ENCODE measurements at regions not wholly inside any gene's neighbourhood (a gene's known extent, or its start where the extent isn't known, plus 50 kb on each side); places are given as distances from the start of the nearest gene placed in this dataset.

DNA sequence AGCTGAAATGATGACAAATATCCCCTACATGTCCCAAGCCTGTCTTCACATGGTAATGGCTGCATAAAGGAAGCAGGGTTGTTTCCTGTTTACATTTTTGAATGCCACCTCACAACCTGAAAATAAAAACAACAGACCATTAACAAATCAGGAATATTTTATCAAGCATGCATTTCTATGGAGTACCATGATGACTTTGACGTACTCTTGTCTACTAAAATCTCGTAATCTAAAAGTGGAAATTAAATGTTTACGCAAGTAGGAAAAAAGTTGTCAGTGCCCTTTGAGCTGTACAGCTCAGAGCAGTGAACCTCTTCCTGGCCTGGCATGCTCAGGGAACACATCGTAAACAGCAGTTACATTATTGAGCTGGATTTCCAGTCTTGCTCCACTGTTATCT, 194.1 kb downstream of the INHBA start:
- H3K4me1 Mint-ChIP-seq: no peaks in the 10 kb centered on the region
- peaks cover 13% of the 10 kb centered on the region for H3K9me3 Mint-ChIP-seq
- H3K27me3 Mint-ChIP-seq: peaks cover 2% of the 10 kb centered on the region
- no peak overlapping the region for H3K4me3 Mint-ChIP-seq
- H3K27ac Mint-ChIP-seq: no peak overlapping the region
- no peaks in the 10 kb centered on the region for H3K36me3 Mint-ChIP-seq

DNA sequence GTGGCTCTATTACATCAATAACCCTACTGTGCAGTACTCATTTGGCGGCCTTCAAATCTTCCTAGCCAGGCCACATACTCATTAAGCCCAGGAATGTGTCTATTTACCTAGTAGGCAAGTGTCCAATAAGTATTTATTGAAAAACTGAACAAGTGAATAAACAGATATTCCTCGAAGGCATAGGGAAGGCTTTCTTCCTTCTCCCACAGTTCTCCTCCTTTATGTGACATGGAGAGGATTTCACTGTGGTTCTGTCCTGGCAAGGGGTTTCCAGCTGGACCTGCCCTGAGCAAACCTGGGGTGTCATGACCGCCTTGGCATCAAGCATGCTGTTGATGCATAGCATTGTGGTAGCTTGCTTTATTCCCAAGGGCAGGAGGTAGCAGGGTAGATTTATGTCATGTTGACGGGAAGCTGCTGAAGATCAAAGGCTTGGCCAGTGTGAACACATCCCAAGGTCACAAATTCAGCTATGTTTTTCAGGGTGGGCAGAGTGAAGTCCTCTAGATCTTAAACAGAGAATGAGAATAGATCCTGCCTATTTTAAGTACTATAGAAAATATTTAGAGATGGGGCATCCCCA, 195.1 kb downstream of the INHBA start:
- peaks cover 13% of the 10 kb centered on the region for H3K9me3 Mint-ChIP-seq

DNA sequence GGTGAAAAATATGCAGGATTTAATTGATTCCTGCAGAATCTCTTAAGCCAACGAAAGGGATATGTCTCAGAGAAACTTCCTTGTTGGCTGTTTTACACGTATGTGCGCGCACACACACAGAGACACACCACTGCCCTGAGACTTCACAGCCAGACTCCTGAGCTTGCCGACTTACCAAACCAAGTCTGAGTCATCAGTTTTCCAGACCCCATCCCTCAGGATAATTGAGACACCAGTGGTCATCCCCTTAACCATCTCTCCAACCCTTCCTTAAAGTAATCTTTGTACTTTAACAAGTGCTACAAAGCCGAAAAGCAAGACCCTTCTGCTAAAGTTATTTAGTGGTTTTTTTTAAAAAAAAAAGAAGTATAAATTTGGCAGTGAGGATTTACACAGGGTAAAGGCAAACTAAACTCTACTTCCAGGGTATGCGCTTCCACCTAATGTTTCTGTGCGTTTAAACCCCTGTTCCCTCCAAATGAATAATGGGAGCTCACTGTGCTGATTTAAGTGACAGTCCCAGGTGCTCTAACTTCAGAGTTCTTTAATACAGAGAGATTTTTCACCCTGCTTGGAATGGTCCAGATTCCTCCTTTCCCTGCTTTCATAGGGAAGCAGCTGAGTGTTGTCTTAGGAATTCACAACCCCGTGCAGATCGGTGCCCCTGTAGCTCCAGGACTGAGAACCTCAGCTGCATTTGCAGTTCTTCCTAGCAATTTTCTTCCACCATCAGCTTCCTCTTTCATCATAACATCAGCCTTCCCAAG, 198.5 kb downstream of the INHBA start:
- Mint-ChIP-seq H3K36me3 (no peaks in the 10 kb centered on the region), H3K27me3 (peaks cover 2% of the 10 kb centered on the region), H3K9me3 (peaks cover 4% of the 10 kb centered on the region), H3K27ac (no peak overlapping the region), H3K4me1 (no peaks in the 10 kb centered on the region), H3K4me3 (no peak overlapping the region)

More for the DNA sequence above, 195.1 kb downstream of the INHBA start:
- Mint-ChIP-seq H3K4me1 (no peaks in the 10 kb centered on the region), H3K27ac (no peak overlapping the region), H3K36me3 (no peaks in the 10 kb centered on the region), H3K27me3 (peaks cover 2% of the 10 kb centered on the region), H3K4me3 (no peak overlapping the region)

DNA sequence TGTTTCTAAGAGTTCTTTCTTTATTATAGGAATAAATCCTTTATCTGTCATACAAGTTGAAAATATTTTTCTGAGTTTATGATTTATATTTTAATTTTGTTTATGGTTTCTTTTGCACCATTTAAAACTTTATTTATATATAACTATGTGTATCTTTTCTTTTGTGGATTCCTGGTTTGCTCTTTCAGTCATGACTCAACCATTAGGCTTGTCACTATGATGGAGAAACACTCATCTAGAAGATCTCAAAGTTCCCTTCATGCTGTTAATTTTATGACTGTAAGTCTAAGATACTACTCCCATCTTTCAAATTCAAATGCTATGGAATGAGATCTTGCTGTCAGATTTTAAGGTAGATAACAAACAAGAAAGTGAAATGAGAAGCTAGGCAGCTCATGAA, 199.5 kb downstream of the INHBA start:
- Mint-ChIP-seq H3K27me3 (peaks cover 2% of the 10 kb centered on the region), H3K4me3 (no peak overlapping the region)

DNA sequence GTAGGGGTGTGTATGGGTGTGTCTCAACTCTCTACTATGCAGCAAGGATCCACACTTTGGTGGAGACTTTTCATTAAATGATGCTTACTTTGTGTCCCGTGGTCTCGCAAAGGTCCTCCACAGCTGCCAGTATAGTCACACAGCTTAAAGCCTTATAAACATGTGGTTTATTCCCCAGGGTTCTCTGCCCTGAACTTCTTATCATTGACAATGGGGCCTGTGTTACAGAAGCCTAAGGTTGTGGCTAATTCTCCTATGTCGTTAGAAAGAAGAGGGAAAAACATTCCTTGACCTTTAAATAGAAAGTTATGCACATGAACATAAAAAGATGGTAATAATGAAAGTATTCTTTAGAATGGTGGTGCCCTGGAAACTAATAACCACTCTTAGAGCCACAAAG, 201.4 kb downstream of the INHBA start:
- Mint-ChIP-seq H3K4me1 (no peaks in the 10 kb centered on the region), H3K27me3 (no peaks in the 10 kb centered on the region), H3K4me3 (no peak overlapping the region), H3K27ac (no peak overlapping the region), H3K36me3 (no peaks in the 10 kb centered on the region), H3K9me3 (peaks cover under 1% of the 10 kb centered on the region)

More for the DNA sequence above, 199.5 kb downstream of the INHBA start:
- Mint-ChIP-seq H3K27ac (no peak overlapping the region), H3K9me3 (peaks cover 4% of the 10 kb centered on the region), H3K36me3 (no peaks in the 10 kb centered on the region), H3K4me1 (no peaks in the 10 kb centered on the region)

DNA sequence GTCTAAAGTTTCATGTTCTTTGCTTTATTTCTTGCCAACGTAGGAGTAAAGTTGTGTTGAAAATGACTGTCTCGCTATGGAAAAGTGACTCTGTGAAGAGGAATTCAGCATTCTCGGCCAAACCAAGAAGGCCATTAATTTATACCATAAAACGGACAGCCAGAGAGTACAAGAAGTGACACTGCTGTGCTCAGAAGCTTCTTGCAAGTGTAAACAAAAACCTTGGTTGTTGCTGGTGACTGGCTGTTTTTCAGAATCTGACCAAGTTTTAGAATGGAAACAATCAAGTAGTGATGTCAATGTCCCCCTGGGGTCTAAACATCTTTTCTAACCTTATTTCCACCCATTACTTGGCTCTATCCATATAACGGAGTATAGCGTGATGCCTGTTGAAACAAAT, 201.9 kb downstream of the INHBA start:
- no peaks in the 10 kb centered on the region for H3K9me3 Mint-ChIP-seq
- no peaks in the 10 kb centered on the region for H3K27me3 Mint-ChIP-seq
- H3K36me3 Mint-ChIP-seq: no peaks in the 10 kb centered on the region
- H3K27ac Mint-ChIP-seq: no peak overlapping the region
- no peak overlapping the region for H3K4me3 Mint-ChIP-seq
- H3K4me1 Mint-ChIP-seq: no peaks in the 10 kb centered on the region

DNA sequence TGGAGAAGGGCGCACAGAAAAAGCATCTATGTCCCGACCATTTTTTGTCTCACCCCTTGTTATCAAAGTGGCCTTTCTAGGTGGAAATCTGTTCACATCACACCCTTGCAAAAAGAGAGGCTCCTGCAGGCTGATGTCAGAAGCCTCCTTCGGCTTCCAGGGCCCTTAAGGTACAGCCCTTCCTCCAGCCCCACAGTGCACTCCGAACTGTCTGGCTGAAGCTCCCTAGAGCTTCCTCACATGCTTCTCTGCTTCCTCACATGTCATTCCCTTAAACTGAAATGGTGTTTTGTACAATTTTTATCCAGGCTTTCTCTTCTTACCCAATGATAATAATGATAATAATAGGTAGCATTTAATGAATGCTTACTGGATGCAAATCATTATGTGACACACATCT, 210.3 kb downstream of the INHBA start:
- Mint-ChIP-seq H3K4me3 (no peak overlapping the region), H3K4me1 (no peaks in the 10 kb centered on the region), H3K27ac (no peak overlapping the region)

DNA sequence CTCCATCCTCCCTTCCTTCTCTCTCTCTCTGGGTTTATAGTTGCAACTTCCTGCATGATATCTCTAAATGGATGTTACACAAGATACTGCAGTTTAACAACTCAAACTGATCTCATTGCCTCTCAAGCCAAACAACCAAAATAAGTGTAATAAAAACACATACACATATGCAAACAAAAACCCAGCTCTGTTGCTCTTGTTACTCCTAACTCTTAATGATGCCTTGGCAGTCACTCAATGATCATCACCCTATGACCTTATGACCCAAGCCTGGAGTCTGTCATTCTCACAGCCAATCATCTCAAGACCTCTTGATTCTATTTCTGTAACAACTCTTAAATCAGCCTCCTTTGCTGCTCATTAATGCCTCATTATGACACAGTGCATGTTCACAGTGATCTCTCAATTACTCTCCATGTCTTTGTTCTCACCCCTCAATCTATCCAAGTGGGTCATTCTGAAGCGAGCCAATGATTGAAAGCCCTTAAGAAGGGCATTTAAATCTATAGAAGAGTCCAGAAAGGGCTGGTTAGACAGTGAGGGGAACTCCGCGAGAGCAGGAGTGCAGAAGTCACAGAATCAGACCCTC, 210.9 kb downstream of the INHBA start:
- no peaks in the 10 kb centered on the region for H3K9me3 Mint-ChIP-seq
- H3K36me3 Mint-ChIP-seq: no peaks in the 10 kb centered on the region
- no peak overlapping the region for H3K4me3 Mint-ChIP-seq
- H3K27ac Mint-ChIP-seq: no peak overlapping the region
- no peaks in the 10 kb centered on the region for H3K27me3 Mint-ChIP-seq
- H3K4me1 Mint-ChIP-seq: no peaks in the 10 kb centered on the region

More for the DNA sequence above, 210.3 kb downstream of the INHBA start:
- Mint-ChIP-seq H3K27me3 (no peaks in the 10 kb centered on the region), H3K36me3 (no peaks in the 10 kb centered on the region), H3K9me3 (no peaks in the 10 kb centered on the region)

DNA sequence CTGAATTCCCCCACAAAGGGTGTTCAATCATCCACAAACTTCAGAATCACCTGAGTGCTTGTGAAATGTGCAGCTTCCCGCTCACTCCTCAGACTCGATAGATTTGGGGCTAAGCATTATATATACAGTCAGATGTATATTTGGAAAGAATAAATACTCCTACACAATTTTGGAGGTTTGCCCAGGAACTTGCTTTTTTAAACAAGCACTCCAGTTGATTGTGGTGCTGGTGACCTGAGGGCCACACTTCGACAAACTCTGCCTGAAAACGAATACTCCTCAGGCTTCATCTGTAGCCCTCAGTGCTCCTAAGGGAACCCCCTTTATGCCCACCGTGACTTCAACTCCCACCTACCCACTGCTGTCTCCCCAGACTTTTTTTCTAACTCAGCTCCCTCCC, 211.6 kb downstream of the INHBA start:
- H3K27me3 Mint-ChIP-seq: no peaks in the 10 kb centered on the region
- H3K4me3 Mint-ChIP-seq: no peak overlapping the region
- H3K36me3 Mint-ChIP-seq: no peaks in the 10 kb centered on the region
- H3K4me1 Mint-ChIP-seq: no peaks in the 10 kb centered on the region
- H3K27ac Mint-ChIP-seq: no peak overlapping the region
- no peaks in the 10 kb centered on the region for H3K9me3 Mint-ChIP-seq

DNA sequence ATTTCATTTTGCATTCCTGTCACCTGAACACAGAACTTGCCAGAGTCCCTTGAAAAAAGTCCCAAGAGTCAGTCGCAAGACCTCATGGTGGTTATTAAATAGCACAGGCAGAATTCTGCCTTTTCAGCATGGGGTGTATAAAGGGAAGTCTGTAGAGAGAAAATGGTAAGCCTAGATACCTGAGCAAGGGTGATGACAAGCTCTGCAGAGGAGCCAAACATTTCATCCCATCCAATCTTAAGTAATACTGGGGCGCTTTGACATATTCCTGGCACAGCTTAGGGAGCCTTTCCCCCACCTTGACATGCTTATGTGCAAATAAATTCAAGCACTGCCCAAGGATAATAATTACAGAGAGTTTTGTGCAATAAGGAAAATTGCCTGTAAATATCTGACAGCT, 213.0 kb downstream of the INHBA start:
- no peak overlapping the region for H3K27ac Mint-ChIP-seq
- no peaks in the 10 kb centered on the region for H3K36me3 Mint-ChIP-seq
- H3K4me3 Mint-ChIP-seq: no peak overlapping the region
- H3K9me3 Mint-ChIP-seq: no peaks in the 10 kb centered on the region
- H3K27me3 Mint-ChIP-seq: no peaks in the 10 kb centered on the region
- no peaks in the 10 kb centered on the region for H3K4me1 Mint-ChIP-seq

DNA sequence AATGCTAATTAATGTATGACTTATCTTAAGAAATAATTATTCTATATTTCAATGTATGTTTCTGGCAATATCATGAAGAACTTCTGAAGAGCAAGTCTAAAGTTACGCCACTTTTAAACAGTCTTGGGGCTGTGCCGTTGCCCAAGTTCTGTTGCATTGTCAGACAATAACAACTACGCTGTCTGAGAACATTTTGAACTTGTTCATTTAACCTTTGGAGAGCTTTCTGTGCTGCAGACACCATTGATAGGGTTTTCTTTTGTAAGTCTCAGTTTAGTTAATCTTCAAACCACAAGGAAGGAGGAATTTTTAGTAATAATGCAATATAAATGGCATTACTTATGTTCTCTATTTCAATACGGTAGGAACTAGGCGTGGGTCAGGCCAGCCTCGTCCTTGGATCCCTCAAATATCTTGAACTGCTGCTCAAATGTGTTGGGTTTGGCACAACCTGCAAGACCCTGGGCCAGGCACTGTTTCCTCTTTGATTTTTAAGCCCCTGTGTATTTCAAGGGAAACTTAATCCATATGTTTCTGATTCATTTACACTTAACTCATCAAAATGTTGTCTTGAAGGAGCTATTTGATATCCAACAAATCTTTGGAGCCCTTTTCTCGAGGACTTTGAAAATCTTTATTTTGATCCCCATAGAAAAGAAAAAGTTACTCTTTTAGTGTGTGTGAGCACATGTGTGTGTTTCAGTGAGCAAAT, 215.5 kb downstream of the INHBA start:
- H3K27me3 Mint-ChIP-seq: no peaks in the 10 kb centered on the region
- no peak overlapping the region for H3K27ac Mint-ChIP-seq
- no peak overlapping the region for H3K4me3 Mint-ChIP-seq
- no peaks in the 10 kb centered on the region for H3K4me1 Mint-ChIP-seq
- H3K36me3 Mint-ChIP-seq: no peaks in the 10 kb centered on the region
- no peaks in the 10 kb centered on the region for H3K9me3 Mint-ChIP-seq

DNA sequence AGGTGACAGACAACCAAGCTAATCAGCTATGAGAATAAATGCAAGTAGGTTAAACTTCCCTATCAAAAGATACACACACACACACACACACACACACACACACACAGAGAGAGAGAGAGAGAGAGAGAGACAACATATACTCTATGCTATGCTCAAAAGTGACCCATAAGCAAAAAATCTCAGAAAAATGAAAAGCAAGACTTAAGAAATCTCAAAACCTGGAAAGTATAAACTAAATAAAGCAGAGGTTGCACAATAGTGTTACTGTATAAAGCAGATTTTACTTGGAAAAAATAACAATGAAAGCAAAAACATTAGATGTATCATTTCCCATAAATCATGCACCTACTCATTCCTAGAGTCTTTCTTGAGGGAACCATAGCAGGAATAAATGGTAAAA, 221.5 kb downstream of the INHBA start:
- H3K4me1 Mint-ChIP-seq: no peaks in the 10 kb centered on the region
- H3K4me3 Mint-ChIP-seq: no peak overlapping the region
- no peak overlapping the region for H3K27ac Mint-ChIP-seq
- no peaks in the 10 kb centered on the region for H3K27me3 Mint-ChIP-seq
- no peaks in the 10 kb centered on the region for H3K36me3 Mint-ChIP-seq
- H3K9me3 Mint-ChIP-seq: peaks cover 5% of the 10 kb centered on the region

DNA sequence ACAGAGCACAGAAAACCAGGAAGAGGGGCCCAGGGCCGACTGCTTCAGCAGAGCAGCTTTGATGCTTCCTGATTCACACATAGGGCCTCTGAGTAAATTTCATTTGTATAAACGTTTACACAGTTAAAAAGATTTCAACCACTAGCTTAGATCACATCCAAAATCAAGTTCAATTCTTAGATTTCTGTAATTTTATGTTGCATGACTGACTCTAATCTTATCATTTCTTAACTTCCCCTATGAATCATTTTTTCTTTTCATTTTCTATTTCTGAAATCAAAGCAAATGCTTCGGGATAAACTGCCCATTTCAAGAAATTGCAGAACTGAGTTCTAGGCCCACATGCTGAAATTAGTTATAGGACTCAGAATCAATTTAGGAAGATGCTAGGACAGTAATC, 224.7 kb downstream of the INHBA start:
- Mint-ChIP-seq H3K36me3 (no peaks in the 10 kb centered on the region), H3K9me3 (peaks cover 5% of the 10 kb centered on the region), H3K4me3 (no peak overlapping the region), H3K27me3 (no peaks in the 10 kb centered on the region), H3K4me1 (no peaks in the 10 kb centered on the region), H3K27ac (no peak overlapping the region)

DNA sequence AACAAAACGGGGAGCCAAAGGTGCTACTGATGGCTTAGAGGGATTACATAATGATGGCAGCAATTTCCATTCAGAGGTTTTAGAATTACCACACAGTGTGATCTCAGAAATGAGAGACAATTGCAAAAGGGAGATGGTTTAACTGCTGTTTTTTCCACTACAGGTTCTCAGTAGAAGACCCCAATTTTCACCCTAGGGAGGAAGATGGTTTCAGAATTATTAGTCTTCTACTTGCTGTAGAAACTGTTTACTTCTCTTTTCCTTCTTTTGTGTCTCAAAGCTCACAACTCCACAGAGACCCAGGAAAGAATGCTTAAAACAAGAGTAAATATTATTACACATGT, 226.5 kb downstream of the INHBA start:
- Mint-ChIP-seq H3K4me3 (no peak overlapping the region), H3K4me1 (no peaks in the 10 kb centered on the region), H3K9me3 (peaks cover 5% of the 10 kb centered on the region), H3K27ac (no peak overlapping the region), H3K27me3 (no peaks in the 10 kb centered on the region), H3K36me3 (no peaks in the 10 kb centered on the region)

DNA sequence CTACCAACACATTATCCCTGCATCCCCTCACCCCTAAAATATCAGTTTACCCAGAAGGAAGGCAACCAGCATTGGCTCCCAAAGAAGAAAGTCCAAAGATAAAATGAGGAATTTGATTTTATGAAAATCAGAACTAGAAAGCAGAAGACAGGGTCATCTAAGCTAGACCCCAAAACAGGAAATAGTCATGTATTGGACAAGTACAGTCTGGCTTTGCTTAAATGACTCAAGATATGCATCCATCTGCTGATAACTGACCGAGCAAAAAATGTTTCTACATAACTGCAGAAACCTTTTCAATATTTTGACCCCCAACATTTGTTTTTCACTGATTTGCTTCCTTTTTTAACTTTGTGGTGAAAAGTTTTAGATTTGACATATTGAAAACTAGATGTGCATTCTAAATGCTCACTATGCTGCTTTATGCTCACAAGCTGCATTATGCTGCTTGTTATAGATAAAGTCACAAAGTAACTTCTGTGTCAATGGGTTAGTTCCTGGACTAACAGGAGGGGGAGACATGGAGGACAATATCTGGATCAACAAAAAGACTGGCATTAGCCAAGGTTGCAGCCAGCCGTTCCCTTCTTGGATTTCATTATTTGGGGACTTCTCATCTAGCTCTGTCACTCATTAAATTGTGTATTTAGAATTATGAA, 227.0 kb downstream of the INHBA start:
- peaks cover 5% of the 10 kb centered on the region for H3K9me3 Mint-ChIP-seq
- no peak overlapping the region for H3K27ac Mint-ChIP-seq
- no peak overlapping the region for H3K4me3 Mint-ChIP-seq
- H3K36me3 Mint-ChIP-seq: no peaks in the 10 kb centered on the region
- no peaks in the 10 kb centered on the region for H3K27me3 Mint-ChIP-seq
- no peaks in the 10 kb centered on the region for H3K4me1 Mint-ChIP-seq
